ENCODE measurements at regions not wholly inside any gene's neighbourhood (a gene's known extent, or its start where the extent isn't known, plus 50 kb on each side); places are given as distances from the start of the nearest gene placed in this dataset.

DNA sequence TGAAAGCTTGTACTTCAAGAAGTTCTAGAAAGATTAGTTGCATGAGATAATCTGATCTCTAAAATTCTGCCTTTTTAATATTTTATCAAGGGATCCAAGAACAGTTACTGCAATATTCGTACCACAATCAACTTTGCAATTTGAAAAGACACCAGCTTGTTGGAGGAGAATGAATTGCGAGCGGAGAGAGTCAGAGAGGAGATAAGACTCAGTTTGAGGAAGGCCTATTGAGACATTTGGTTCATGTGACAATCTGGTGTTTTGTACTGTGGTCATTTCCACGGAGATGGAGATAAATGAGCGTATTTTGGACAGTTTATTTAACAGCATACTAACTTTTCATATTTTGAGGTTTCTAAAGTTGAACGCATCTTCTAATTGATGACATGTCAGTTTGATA lies 1276.0 kb downstream of the EFNB2 start:
- no peak overlapping the region for H2AFZ ChIP-seq (ENCODE audit: low read depth, low read length, poor library complexity, severe bottlenecking)
- H3K9me2 ChIP-seq (ENCODE audit: insufficient read depth), result no peaks in the 10 kb centered on the region
- intact Hi-C loops (cut with micrococcal nuclease), result loop anchor here (2.0 kb wide), 1 partner anchor 25 kb away; no protein-coding TSS in a partner anchor
- H3K4me3 ChIP-seq (replicated peaks in 1 of 2; ENCODE audit: low read depth in 1 of 2, low read length in 2 of 2), result no peak overlapping the region
- no peak overlapping the region for H3K9ac ChIP-seq (ENCODE audit: low read length)
- no peaks in the 10 kb centered on the region for H3K36me3 ChIP-seq (ENCODE audit: control insufficient read depth in 1 of 2, insufficient read depth in 2 of 2, low read length in 2 of 2)
- H3K9me3 ChIP-seq (ENCODE audit: control insufficient read depth in 1 of 2, insufficient read depth in 1 of 2, low read depth in 1 of 2, low read length in 2 of 2), result no peaks in the 10 kb centered on the region
- DNase-seq (ENCODE audit: low read depth, low spot score) (no peak), ATAC-seq (no peak)
- H3K27me3 ChIP-seq (ENCODE audit: insufficient read depth, low read length), result no peaks in the 10 kb centered on the region
- ChIA-PET RAD21 (ENCODE audit: low non-redundant PET in 1 of 2, low total read pairs in 2 of 2, uncharacterized antibody in 2 of 2, unreplicated experiment in 2 of 2) (no interaction called here), CTCF (no interaction called here), POLR2A (no interaction called here)
- no TSS peak for BruUV-seq (replicated peaks)
- H4K20me1 ChIP-seq (ENCODE audit: insufficient read depth), result no peaks in the 10 kb centered on the region
- no peak for TF ChIP-seq EZH2phosphoT487 (IDR thresholded peaks at IDR 0.05; ENCODE audit: borderline replicate concordance)
- no peak for TF ChIP-seq JUND (IDR thresholded peaks at IDR 0.05)
- no peak for TF ChIP-seq ZNF274 (IDR thresholded peaks at IDR 0.05; ENCODE audit: low read depth, low read length)
- no peaks in the 10 kb centered on the region for H3K4me1 ChIP-seq (ENCODE audit: control insufficient read depth in 1 of 2, insufficient read depth in 2 of 2, low read length in 2 of 2)
- H3K27ac ChIP-seq (ENCODE audit: low read depth, low read length), result no peak overlapping the region
- H3K4me2 ChIP-seq (ENCODE audit: low read length), result no peak overlapping the region
- no peaks in the 10 kb centered on the region for H3K79me2 ChIP-seq (ENCODE audit: insufficient read depth, low read length)

DNA sequence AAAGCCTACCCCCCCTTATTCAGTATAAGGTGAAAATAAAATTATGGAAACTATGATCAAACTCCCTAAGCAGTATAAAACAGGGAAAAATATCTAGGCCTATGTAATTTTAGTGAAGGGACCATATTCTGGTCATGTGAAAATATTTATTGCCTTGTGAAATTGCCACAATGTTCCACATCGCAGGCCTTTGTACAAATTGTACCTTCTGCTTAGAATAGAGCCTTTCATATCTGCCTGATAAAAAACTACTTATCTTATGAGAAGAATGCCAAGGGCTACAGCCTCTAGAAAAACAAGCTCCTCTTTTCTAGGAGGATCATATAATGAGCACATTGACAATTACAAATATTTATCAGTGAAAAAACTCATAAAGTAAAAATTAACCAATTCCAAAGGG lies 1280.0 kb downstream of the EFNB2 start:
- Histone ChIP-seq H3K27me3 (ENCODE audit: insufficient read depth, low read length) (no peaks in the 10 kb centered on the region), H3K9ac (ENCODE audit: low read length) (no peak overlapping the region), H3K4me2 (ENCODE audit: low read length) (no peak overlapping the region), H3K36me3 (ENCODE audit: control insufficient read depth in 1 of 2, insufficient read depth in 2 of 2, low read length in 2 of 2) (no peaks in the 10 kb centered on the region), H3K9me3 (ENCODE audit: control insufficient read depth in 1 of 2, insufficient read depth in 1 of 2, low read depth in 1 of 2, low read length in 2 of 2) (no peaks in the 10 kb centered on the region), H3K27ac (ENCODE audit: low read depth, low read length) (no peak overlapping the region), H2AFZ (ENCODE audit: low read depth, low read length, poor library complexity, severe bottlenecking) (no peak overlapping the region), H3K79me2 (ENCODE audit: insufficient read depth, low read length) (no peaks in the 10 kb centered on the region), H4K20me1 (ENCODE audit: insufficient read depth) (no peaks in the 10 kb centered on the region), H3K4me3 (replicated peaks in 1 of 2; ENCODE audit: low read depth in 1 of 2, low read length in 2 of 2) (no peak overlapping the region), H3K9me2 (ENCODE audit: insufficient read depth) (no peaks in the 10 kb centered on the region), H3K4me1 (ENCODE audit: control insufficient read depth in 1 of 2, insufficient read depth in 2 of 2, low read length in 2 of 2) (no peaks in the 10 kb centered on the region)
- CTCF ChIA-PET, result no interaction called here
- intact Hi-C loops (cut with micrococcal nuclease), result no loop called here
- no TSS peak for BruUV-seq (replicated peaks)
- no peak for ATAC-seq
- TF ChIP-seq SP1 (IDR thresholded peaks at IDR 0.05; ENCODE audit: low read depth) (no peak), EZH2phosphoT487 (IDR thresholded peaks at IDR 0.05; ENCODE audit: borderline replicate concordance) (no peak), SIN3A (IDR thresholded peaks at IDR 0.05; ENCODE audit: low read depth) (no peak), YY1 (IDR thresholded peaks at IDR 0.05; ENCODE audit: extremely low read depth, insufficient replicate concordance, low read depth, low read length) (no peak), RAD21 (IDR thresholded peaks at IDR 0.05; ENCODE audit: low read depth) (no peak), ZNF274 (IDR thresholded peaks at IDR 0.05; ENCODE audit: low read depth, low read length) (no peak), POLR2AphosphoS5 (IDR thresholded peaks at IDR 0.05; ENCODE audit: low read depth, low read length) (no peak)
- TF ChIP-seq, protein P1, sequence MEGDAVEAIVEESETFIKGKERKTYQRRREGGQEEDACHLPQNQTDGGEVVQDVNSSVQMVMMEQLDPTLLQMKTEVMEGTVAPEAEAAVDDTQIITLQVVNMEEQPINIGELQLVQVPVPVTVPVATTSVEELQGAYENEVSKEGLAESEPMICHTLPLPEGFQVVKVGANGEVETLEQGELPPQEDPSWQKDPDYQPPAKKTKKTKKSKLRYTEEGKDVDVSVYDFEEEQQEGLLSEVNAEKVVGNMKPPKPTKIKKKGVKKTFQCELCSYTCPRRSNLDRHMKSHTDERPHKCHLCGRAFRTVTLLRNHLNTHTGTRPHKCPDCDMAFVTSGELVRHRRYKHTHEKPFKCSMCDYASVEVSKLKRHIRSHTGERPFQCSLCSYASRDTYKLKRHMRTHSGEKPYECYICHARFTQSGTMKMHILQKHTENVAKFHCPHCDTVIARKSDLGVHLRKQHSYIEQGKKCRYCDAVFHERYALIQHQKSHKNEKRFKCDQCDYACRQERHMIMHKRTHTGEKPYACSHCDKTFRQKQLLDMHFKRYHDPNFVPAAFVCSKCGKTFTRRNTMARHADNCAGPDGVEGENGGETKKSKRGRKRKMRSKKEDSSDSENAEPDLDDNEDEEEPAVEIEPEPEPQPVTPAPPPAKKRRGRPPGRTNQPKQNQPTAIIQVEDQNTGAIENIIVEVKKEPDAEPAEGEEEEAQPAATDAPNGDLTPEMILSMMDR (IDR thresholded peaks at IDR 0.05 in 2 of 3, conservative IDR thresholded peaks at IDR 0.05 in 1 of 3; ENCODE audit: borderline replicate concordance in 1 of 3, insufficient read depth in 1 of 3, low read depth in 2 of 3, low read length in 2 of 3), result no peak
- TF ChIP-seq, protein P2, sequence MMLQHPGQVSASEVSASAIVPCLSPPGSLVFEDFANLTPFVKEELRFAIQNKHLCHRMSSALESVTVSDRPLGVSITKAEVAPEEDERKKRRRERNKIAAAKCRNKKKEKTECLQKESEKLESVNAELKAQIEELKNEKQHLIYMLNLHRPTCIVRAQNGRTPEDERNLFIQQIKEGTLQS (IDR thresholded peaks at IDR 0.05), result no peak
- no peak for DNase-seq (ENCODE audit: low read depth, low spot score)
- RAD21 ChIA-PET (ENCODE audit: low non-redundant PET in 1 of 2, low total read pairs in 2 of 2, uncharacterized antibody in 2 of 2, unreplicated experiment in 2 of 2), result no interaction called here
- POLR2A ChIA-PET, result no interaction called here

Measured in HCT116 (cell line).